IPS-18c (cell line): ENCODE measurements at regions not wholly inside any gene's neighbourhood (a gene's known extent, or its start where the extent isn't known, plus 50 kb on each side); places are given as distances from the start of the nearest gene placed in this dataset.

Experiments used
- H3K4me3 ChIP-seq: 2 replicates; pipeline ENCODE4 v1.7.0; 2013; ENCODE audit warnings: low read depth, mild to moderate bottlenecking, low read length, moderate library complexity; ENCODE audit not compliant: insufficient read depth
- H3K9me3 ChIP-seq: one replicate; pipeline ENCODE4 v1.6.1; 2013; ENCODE audit warnings: mild to moderate bottlenecking, low read length, moderate library complexity; ENCODE audit not compliant: control insufficient read depth, insufficient read depth

- Histone ChIP-seq H3K4me3 (no peak overlapping the region), H3K9me3 (no peaks in the 10 kb centered on the region)
Measured at GRCh38 chr11:28757725-28758515, 649.7 kb downstream of the METTL15 start.

DNA sequence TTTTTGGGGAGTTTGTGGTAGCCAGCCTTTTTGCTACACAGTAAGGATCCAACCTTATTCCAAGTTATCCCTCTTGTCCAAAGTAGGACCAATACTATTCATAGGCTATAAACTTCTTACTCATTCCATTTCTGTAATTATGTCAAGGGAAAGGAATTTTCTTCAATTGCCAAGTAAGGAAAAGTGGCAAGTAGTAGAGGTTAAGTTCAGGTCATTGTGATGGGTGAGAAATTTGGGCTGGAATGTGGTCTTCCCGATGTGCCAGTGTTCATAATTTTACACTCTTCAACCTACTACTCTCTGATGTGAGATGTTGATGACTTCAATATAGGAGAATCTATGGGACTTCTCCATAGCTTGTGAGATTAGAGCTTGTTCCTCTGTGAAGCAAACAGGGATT is 648.8 kb downstream of the METTL15 start:
- Histone ChIP-seq H3K4me3 (no peak overlapping the region), H3K9me3 (no peaks in the 10 kb centered on the region)

DNA sequence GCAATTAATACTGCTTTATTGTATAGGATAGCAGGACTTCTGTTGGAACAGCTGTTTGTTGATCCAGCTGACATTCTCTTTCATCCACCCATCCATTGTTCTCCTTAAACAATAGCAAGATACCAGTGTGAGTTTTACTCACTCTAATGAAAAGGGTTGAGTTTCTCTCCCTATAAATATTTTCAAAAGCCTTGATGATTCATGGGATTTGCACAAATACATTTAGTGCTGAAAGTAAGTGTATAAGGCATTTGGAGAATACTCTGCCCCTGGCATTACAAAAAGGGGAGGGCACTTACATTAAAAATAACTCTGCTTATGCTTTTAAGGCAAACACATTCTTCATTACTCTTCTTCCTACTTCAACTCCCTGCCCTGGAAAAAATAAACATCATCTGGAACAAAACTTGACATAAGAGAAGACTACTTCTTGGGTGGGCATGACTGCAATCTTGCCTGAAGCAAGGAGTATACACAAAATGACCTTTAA is 634.9 kb downstream of the METTL15 start:
- Histone ChIP-seq H3K9me3 (no peaks in the 10 kb centered on the region), H3K4me3 (no peak overlapping the region)

DNA sequence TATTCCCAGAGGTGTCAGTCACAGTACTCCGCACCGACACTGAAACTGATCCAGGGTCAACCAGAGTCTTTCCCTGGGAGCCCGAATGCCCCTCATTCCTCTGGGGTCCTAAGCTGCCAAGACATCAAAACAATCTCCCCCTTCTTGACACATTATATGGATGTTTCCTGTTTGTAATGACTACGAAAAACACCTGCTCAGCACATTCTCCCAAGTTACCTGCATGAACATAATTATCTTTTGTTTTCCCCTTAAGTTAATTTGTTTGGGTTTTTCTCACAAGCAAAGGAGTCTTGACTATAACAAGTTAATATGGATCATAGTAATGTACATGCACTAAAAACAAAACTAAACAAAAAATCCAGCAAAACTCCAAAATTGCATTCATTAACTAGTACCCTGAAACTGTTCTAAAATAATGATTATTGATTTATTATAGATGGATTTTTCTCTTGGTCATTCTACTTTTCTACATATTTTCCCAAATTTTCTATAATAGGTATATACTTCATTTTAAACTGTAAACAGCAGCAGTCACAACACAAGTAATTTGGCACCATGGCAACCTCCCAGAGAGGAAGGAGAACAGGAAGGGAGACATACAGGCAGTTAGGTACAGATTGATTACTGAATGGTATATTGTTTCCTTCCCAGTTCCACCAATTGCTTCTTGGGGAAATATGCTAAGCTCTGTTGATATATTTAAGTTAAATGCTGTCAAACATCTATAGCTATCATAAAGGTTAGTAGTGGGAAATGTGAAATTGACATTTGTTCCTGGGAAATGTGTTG is 631.5 kb downstream of the METTL15 start:
- no peaks in the 10 kb centered on the region for H3K9me3 ChIP-seq

GRCh38 chr11:28738549-28738948 is 630.4 kb downstream of the METTL15 start:
- no peaks in the 10 kb centered on the region for H3K9me3 ChIP-seq
- no peak overlapping the region for H3K4me3 ChIP-seq

More for the DNA sequence above, 631.5 kb downstream of the METTL15 start:
- no peak overlapping the region for H3K4me3 ChIP-seq

GRCh38 chr11:28736256-28736655 is 628.1 kb downstream of the METTL15 start:
- Histone ChIP-seq H3K9me3 (no peaks in the 10 kb centered on the region), H3K4me3 (no peak overlapping the region)

GRCh38 chr11:28735511-28735910 is 627.3 kb downstream of the METTL15 start:
- H3K9me3 ChIP-seq = no peaks in the 10 kb centered on the region
- no peak overlapping the region for H3K4me3 ChIP-seq

DNA sequence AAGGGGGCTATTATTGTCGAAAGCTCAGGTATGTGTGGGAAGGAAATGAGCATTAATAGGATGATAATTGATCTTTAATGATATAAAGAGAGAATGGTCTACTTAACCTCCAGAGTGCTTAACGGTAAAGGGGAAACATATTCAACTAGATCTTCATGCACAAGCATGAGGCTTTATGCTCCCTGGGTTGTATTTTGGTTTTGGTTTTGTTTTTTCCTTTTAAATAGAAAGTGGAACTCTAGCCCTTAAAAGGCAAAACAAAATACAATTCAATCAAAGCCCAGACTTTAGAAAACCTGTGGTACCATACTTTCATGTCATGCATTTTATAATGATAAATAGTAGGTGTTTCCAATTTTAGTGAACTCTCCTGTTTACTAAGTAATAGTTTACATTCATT is 622.7 kb downstream of the METTL15 start:
- H3K9me3 ChIP-seq = no peaks in the 10 kb centered on the region
- H3K4me3 ChIP-seq = no peak overlapping the region

- Histone ChIP-seq H3K9me3 (no peaks in the 10 kb centered on the region), H3K4me3 (no peak overlapping the region)
Measured at GRCh38 chr11:28730336-28730735, 622.1 kb downstream of the METTL15 start.

DNA sequence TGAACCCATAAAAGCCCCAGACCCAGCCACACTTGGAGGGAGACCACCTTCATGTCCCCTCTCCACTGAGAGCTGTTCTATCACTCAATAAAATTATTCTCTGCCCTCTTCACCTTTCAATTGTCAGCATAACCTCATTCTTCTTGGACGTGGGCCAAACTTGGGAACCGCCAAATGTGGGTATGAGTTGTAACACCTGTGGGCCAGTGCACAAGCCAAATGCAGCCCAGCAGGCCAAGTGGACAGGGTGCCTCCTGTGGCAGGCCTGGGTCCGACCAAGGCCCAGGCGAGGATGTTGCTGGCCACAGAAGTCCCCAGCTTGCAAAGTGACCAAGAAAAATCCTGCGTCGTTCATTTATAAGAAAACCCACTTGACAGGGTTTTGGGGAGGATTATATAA is 621.2 kb downstream of the METTL15 start:
- Histone ChIP-seq H3K4me3 (no peak overlapping the region), H3K9me3 (no peaks in the 10 kb centered on the region)

- H3K4me3 ChIP-seq = no peak overlapping the region
- no peaks in the 10 kb centered on the region for H3K9me3 ChIP-seq
Measured at GRCh38 chr11:28728666-28729065, 620.5 kb downstream of the METTL15 start.

- H3K4me3 ChIP-seq = no peak overlapping the region
Measured at GRCh38 chr11:28727254-28727653, 619.1 kb downstream of the METTL15 start.

DNA sequence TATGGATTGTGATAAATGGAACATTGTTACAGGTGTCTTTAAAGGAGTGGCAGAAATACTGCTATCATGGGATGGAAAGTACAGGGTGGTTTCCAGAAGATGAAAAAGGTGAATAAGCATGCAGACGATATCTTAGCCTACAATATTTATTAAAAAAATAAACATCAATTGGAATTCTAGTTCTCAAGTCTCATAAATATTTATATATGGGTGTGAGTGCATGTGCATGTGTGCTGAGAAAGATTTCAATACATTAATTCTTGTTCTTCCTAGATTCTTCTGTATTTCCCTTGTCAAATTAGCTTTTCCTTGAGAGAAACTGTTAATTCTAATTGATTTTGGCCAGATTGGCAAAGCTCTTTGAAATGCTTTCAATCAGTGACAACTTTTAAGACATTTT is 618.2 kb downstream of the METTL15 start:
- Histone ChIP-seq H3K9me3 (no peaks in the 10 kb centered on the region), H3K4me3 (no peak overlapping the region)

More at GRCh38 chr11:28727254-28727653, 619.1 kb downstream of the METTL15 start:
- H3K9me3 ChIP-seq = no peaks in the 10 kb centered on the region

DNA sequence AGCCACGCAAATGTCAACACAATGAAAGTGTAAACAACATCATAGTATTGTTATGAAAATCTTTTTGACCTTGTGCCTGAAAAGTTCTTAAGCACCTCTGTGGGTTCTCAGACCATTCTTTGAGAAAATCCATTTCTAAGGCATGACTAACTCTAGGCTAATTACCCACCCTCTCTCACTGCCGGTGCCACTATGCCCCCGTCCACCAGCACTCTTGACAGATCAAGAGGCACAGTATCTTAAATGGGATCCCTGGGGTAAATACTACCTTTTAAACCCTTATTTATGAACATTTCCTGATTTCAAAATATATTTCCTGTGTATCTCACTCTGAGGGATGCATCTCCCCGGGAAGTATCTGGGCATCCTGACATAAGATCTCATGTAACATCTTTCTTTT is 607.5 kb downstream of the METTL15 start:
- H3K9me3 ChIP-seq = no peaks in the 10 kb centered on the region
- no peak overlapping the region for H3K4me3 ChIP-seq

DNA sequence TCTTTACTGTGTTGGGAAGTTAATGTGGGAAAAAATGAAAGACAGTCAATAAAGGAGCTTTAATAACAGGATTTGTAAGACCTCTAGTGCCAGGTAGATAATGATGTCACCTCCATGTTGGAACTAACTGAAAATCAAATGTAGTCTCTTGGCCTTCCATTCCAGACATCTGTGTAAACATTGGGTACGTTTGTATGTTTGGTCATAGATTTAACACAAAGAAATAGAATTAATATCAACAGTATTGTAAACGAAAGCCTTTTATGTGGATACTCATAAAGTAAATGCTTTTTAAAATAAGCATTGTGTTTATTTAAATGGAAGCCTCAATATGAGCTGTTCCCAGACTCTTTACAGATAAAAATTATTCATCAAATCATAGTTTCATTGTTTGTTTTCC is 605.7 kb downstream of the METTL15 start:
- no peaks in the 10 kb centered on the region for H3K9me3 ChIP-seq
- H3K4me3 ChIP-seq = no peak overlapping the region

GRCh38 chr11:28708075-28708474 is 599.9 kb downstream of the METTL15 start:
- H3K4me3 ChIP-seq = no peak overlapping the region
- no peaks in the 10 kb centered on the region for H3K9me3 ChIP-seq

GRCh38 chr11:28704801-28705200 is 596.6 kb downstream of the METTL15 start:
- Histone ChIP-seq H3K4me3 (no peak overlapping the region), H3K9me3 (no peaks in the 10 kb centered on the region)

GRCh38 chr11:28703371-28703770 is 595.2 kb downstream of the METTL15 start:
- no peak overlapping the region for H3K4me3 ChIP-seq

More at GRCh38 chr11:28703371-28703770, 595.2 kb downstream of the METTL15 start:
- H3K9me3 ChIP-seq = no peaks in the 10 kb centered on the region
